ENCODE measurements at regions not wholly inside any gene's neighbourhood (a gene's known extent, or its start where the extent isn't known, plus 50 kb on each side); places are given as distances from the start of the nearest gene placed in this dataset.

GRCh38 chrX:28225513-28225912, 244.3 kb upstream of the DCAF8L1 start:
- TF ChIP-seq POLR2A (IDR thresholded peaks at IDR 0.05) (no peak), CTCF (IDR thresholded peaks at IDR 0.05) (no peak)
